ENCODE measurements at regions not wholly inside any gene's neighbourhood (a gene's known extent, or its start where the extent isn't known, plus 50 kb on each side); places are given as distances from the start of the nearest gene placed in this dataset.
"Not testable (repeated sequence)": the region's sequence is repeated elsewhere in the genome, so short reads cannot be mapped to it uniquely, and the experiment has no call there.

- no peaks in the 10 kb centered on the region for H3K27me3 Mint-ChIP-seq
- no peak for ATAC-seq (replicated peaks)
- peaks cover 3% of the 10 kb centered on the region for H3K9me3 Mint-ChIP-seq
- H3K27ac Mint-ChIP-seq, result no peak overlapping the region
- no peaks in the 10 kb centered on the region for H3K4me1 Mint-ChIP-seq
- H3K4me3 Mint-ChIP-seq, result no peak overlapping the region
- H3K36me3 Mint-ChIP-seq (ENCODE audit: low read depth), result no peaks in the 10 kb centered on the region
Observed at GRCh38 chr9:28981711-28982110, 1408.4 kb upstream of the C9orf72 start.

GRCh38 chr9:28984016-28984415, 1410.7 kb upstream of the C9orf72 start:
- Mint-ChIP-seq H3K9me3 (peaks cover 3% of the 10 kb centered on the region), H3K4me3 (no peak overlapping the region), H3K36me3 (ENCODE audit: low read depth) (no peaks in the 10 kb centered on the region), H3K27me3 (no peaks in the 10 kb centered on the region), H3K27ac (no peak overlapping the region), H3K4me1 (no peaks in the 10 kb centered on the region)
- ATAC-seq (replicated peaks), result no peak

GRCh38 chr9:28990009-28990408, 1416.7 kb upstream of the C9orf72 start:
- ATAC-seq (replicated peaks); H3K4me1 Mint-ChIP-seq; H3K27me3 Mint-ChIP-seq; H3K36me3 Mint-ChIP-seq (ENCODE audit: low read depth); H3K9me3 Mint-ChIP-seq; H3K27ac Mint-ChIP-seq; H3K4me3 Mint-ChIP-seq: not testable (repeated sequence)

- no peaks in the 10 kb centered on the region for H3K27me3 Mint-ChIP-seq
- H3K36me3 Mint-ChIP-seq (ENCODE audit: low read depth), result no peaks in the 10 kb centered on the region
- H3K27ac Mint-ChIP-seq, result no peak overlapping the region
- H3K4me3 Mint-ChIP-seq, result no peak overlapping the region
- ATAC-seq (replicated peaks), result no peak
- no peaks in the 10 kb centered on the region for H3K9me3 Mint-ChIP-seq
- H3K4me1 Mint-ChIP-seq, result no peaks in the 10 kb centered on the region
Observed at GRCh38 chr9:28999057-28999456, 1425.8 kb upstream of the C9orf72 start.

GRCh38 chr9:28999806-29000205, 1426.5 kb upstream of the C9orf72 start:
- Mint-ChIP-seq H3K27ac (no peak overlapping the region), H3K9me3 (no peaks in the 10 kb centered on the region), H3K4me3 (no peak overlapping the region)

GRCh38 chr9:29001006-29001405, 1427.7 kb upstream of the C9orf72 start:
- Mint-ChIP-seq H3K4me1 (no peaks in the 10 kb centered on the region), H3K27me3 (no peaks in the 10 kb centered on the region), H3K9me3 (no peaks in the 10 kb centered on the region), H3K4me3 (no peak overlapping the region), H3K36me3 (ENCODE audit: low read depth) (no peaks in the 10 kb centered on the region), H3K27ac (no peak overlapping the region)
- ATAC-seq (replicated peaks), result no peak

More at GRCh38 chr9:28999806-29000205, 1426.5 kb upstream of the C9orf72 start:
- no peak for ATAC-seq (replicated peaks)
- Mint-ChIP-seq H3K27me3 (no peaks in the 10 kb centered on the region), H3K36me3 (ENCODE audit: low read depth) (no peaks in the 10 kb centered on the region), H3K4me1 (no peaks in the 10 kb centered on the region)

- Mint-ChIP-seq H3K9me3 (peaks cover under 1% of the 10 kb centered on the region), H3K27me3 (no peaks in the 10 kb centered on the region), H3K36me3 (ENCODE audit: low read depth) (no peaks in the 10 kb centered on the region), H3K4me1 (no peaks in the 10 kb centered on the region), H3K4me3 (no peak overlapping the region), H3K27ac (no peak overlapping the region)
- ATAC-seq (replicated peaks), result no peak
Observed at GRCh38 chr9:29004988-29005387, 1431.7 kb upstream of the C9orf72 start.

GRCh38 chr9:29006628-29007027, 1433.3 kb upstream of the C9orf72 start:
- Mint-ChIP-seq H3K9me3 (peaks cover 3% of the 10 kb centered on the region), H3K4me1 (no peaks in the 10 kb centered on the region), H3K4me3 (no peak overlapping the region), H3K27me3 (no peaks in the 10 kb centered on the region), H3K27ac (no peak overlapping the region), H3K36me3 (ENCODE audit: low read depth) (no peaks in the 10 kb centered on the region)
- ATAC-seq (replicated peaks), result no peak

GRCh38 chr9:29012911-29013310, 1439.6 kb upstream of the C9orf72 start:
- ATAC-seq (replicated peaks), result no peak
- no peaks in the 10 kb centered on the region for H3K27me3 Mint-ChIP-seq
- H3K4me1 Mint-ChIP-seq, result no peaks in the 10 kb centered on the region
- no peak overlapping the region for H3K4me3 Mint-ChIP-seq
- H3K36me3 Mint-ChIP-seq (ENCODE audit: low read depth), result no peaks in the 10 kb centered on the region
- peaks cover 11% of the 10 kb centered on the region for H3K9me3 Mint-ChIP-seq
- H3K27ac Mint-ChIP-seq, result no peak overlapping the region

- no peaks in the 10 kb centered on the region for H3K4me1 Mint-ChIP-seq
- no peak overlapping the region for H3K27ac Mint-ChIP-seq
- H3K9me3 Mint-ChIP-seq, result peaks cover 3% of the 10 kb centered on the region
- H3K27me3 Mint-ChIP-seq, result no peaks in the 10 kb centered on the region
- no peak for ATAC-seq (replicated peaks)
- H3K36me3 Mint-ChIP-seq (ENCODE audit: low read depth), result no peaks in the 10 kb centered on the region
- no peak overlapping the region for H3K4me3 Mint-ChIP-seq
Observed at GRCh38 chr9:29021632-29022031, 1448.4 kb upstream of the C9orf72 start.

GRCh38 chr9:29038332-29038731, 1465.1 kb upstream of the C9orf72 start:
- Mint-ChIP-seq H3K36me3 (ENCODE audit: low read depth) (no peaks in the 10 kb centered on the region), H3K27ac (no peak overlapping the region), H3K4me1 (no peaks in the 10 kb centered on the region), H3K4me3 (no peak overlapping the region), H3K9me3 (no peaks in the 10 kb centered on the region), H3K27me3 (no peaks in the 10 kb centered on the region)
- ATAC-seq (replicated peaks), result no peak

GRCh38 chr9:29039258-29039657, 1466.0 kb upstream of the C9orf72 start:
- Mint-ChIP-seq H3K9me3 (no peaks in the 10 kb centered on the region), H3K27ac (no peak overlapping the region), H3K4me1 (no peaks in the 10 kb centered on the region), H3K27me3 (no peaks in the 10 kb centered on the region), H3K36me3 (ENCODE audit: low read depth) (no peaks in the 10 kb centered on the region), H3K4me3 (no peak overlapping the region)
- ATAC-seq (replicated peaks), result no peak

GRCh38 chr9:29043072-29043471, 1469.8 kb upstream of the C9orf72 start:
- Mint-ChIP-seq H3K4me1 (no peaks in the 10 kb centered on the region), H3K4me3 (no peak overlapping the region), H3K9me3 (no peaks in the 10 kb centered on the region), H3K36me3 (ENCODE audit: low read depth) (no peaks in the 10 kb centered on the region), H3K27ac (no peak overlapping the region), H3K27me3 (no peaks in the 10 kb centered on the region)
- ATAC-seq (replicated peaks), result no peak

GRCh38 chr9:29044959-29045358, 1471.7 kb upstream of the C9orf72 start:
- no peaks in the 10 kb centered on the region for H3K4me1 Mint-ChIP-seq
- H3K27ac Mint-ChIP-seq, result no peak overlapping the region
- no peak for ATAC-seq (replicated peaks)
- H3K9me3 Mint-ChIP-seq, result peaks cover 5% of the 10 kb centered on the region
- H3K27me3 Mint-ChIP-seq, result no peaks in the 10 kb centered on the region
- H3K36me3 Mint-ChIP-seq (ENCODE audit: low read depth), result no peaks in the 10 kb centered on the region
- H3K4me3 Mint-ChIP-seq, result no peak overlapping the region

- Mint-ChIP-seq H3K9me3 (peaks cover 9% of the 10 kb centered on the region), H3K27me3 (no peaks in the 10 kb centered on the region), H3K4me1 (no peaks in the 10 kb centered on the region), H3K4me3 (no peak overlapping the region), H3K36me3 (ENCODE audit: low read depth) (no peaks in the 10 kb centered on the region), H3K27ac (no peak overlapping the region)
- ATAC-seq (replicated peaks), result no peak
Observed at GRCh38 chr9:29060041-29060440, 1486.8 kb upstream of the C9orf72 start.

GRCh38 chr9:29062446-29062845, 1489.2 kb upstream of the C9orf72 start:
- Mint-ChIP-seq H3K36me3 (ENCODE audit: low read depth) (no peaks in the 10 kb centered on the region), H3K9me3 (peaks cover 1% of the 10 kb centered on the region), H3K4me1 (no peaks in the 10 kb centered on the region), H3K27me3 (no peaks in the 10 kb centered on the region), H3K27ac (no peak overlapping the region), H3K4me3 (no peak overlapping the region)
- ATAC-seq (replicated peaks), result no peak

All from activated T-helper 17 cell treated with anti-CD3 and anti-CD28 coated beads, Interleukin-2, amount 50 U/mL, for 72 hours (primary cell).